HG02938 (cell line): ENCODE measurements at regions not wholly inside any gene's neighbourhood (a gene's known extent, or its start where the extent isn't known, plus 50 kb on each side); places are given as distances from the start of the nearest gene placed in this dataset.

Experiments
- ATAC-seq: cut with Tn5 transposase; IDR thresholded peaks from one replicate; pipeline ENCODE4 v1.9.1; 2021; ENCODE audit warnings: mild to moderate bottlenecking, moderate library complexity; ENCODE audit not compliant: unreplicated experiment

GRCh38 chr5:159385536-159385935 is 55.2 kb upstream of the IL12B start:
- ATAC-seq, result no peak

GRCh38 chr5:159386028-159386711 is 55.9 kb upstream of the IL12B start:
- ATAC-seq, result no peak

- no peak for ATAC-seq
These were observed 62.6 kb upstream of the IL12B start for GRCh38 chr5:159392871-159393270.

GRCh38 chr5:159393854-159394274 is 63.6 kb upstream of the IL12B start:
- no peak for ATAC-seq

- no peak for ATAC-seq
These were observed 64.9 kb upstream of the IL12B start for GRCh38 chr5:159395202-159395601.

- ATAC-seq, result no peak
These were observed 68.6 kb upstream of the IL12B start for GRCh38 chr5:159398936-159399335.

GRCh38 chr5:159400476-159400875 is 70.2 kb upstream of the IL12B start:
- ATAC-seq, result no peak

- no peak for ATAC-seq
These were observed 72.0 kb upstream of the IL12B start for GRCh38 chr5:159402311-159402710.

GRCh38 chr5:159402856-159403255 is 72.6 kb upstream of the IL12B start:
- no peak for ATAC-seq

- no peak for ATAC-seq
These were observed 73.8 kb upstream of the IL12B start for GRCh38 chr5:159403906-159404681.

GRCh38 chr5:159405611-159406031 is 75.3 kb upstream of the IL12B start:
- peak; percentile 39 for ATAC-seq

GRCh38 chr5:159406571-159406970 is 76.3 kb upstream of the IL12B start:
- no peak for ATAC-seq

- ATAC-seq, result peak; percentile 68
These were observed 79.5 kb upstream of the IL12B start for GRCh38 chr5:159409801-159410200.

- ATAC-seq, result no peak
These were observed 80.2 kb upstream of the IL12B start for GRCh38 chr5:159410480-159410879.

GRCh38 chr5:159411115-159411514 is 80.8 kb upstream of the IL12B start:
- ATAC-seq, result no peak

GRCh38 chr5:159412284-159413046 is 82.2 kb upstream of the IL12B start:
- ATAC-seq, result peak; percentile 58

- ATAC-seq, result no peak
These were observed 83.7 kb upstream of the IL12B start for GRCh38 chr5:159414021-159414420.

GRCh38 chr5:159415301-159415937 is 85.1 kb upstream of the IL12B start:
- ATAC-seq, result no peak

- ATAC-seq, result no peak
These were observed 86.2 kb upstream of the IL12B start for GRCh38 chr5:159416438-159416837.

- ATAC-seq, result no peak
These were observed 86.9 kb upstream of the IL12B start for GRCh38 chr5:159417170-159417569.

- no peak for ATAC-seq
These were observed 89.3 kb upstream of the IL12B start for GRCh38 chr5:159419576-159419975.
